Choroid plexus epithelial cell (primary cell): ENCODE measurements at regions not wholly inside any gene's neighbourhood (a gene's known extent, or its start where the extent isn't known, plus 50 kb on each side); places are given as distances from the start of the nearest gene placed in this dataset.

Source experiments
- DNase-seq: peaks from one replicate; pipeline ENCODE4 v3.0.0-alpha.2; 2010; ENCODE audit warnings: low read depth
- H3K4me3 ChIP-seq: 2 replicates; pipeline ENCODE4 v1.5.1; 2011; ENCODE audit warnings: low read depth, mild to moderate bottlenecking, control low read depth, low read length, moderate library complexity
- CTCF ChIP-seq: conservative IDR thresholded peaks from 2 replicates; pipeline ENCODE4 v1.5.1; 2011; ENCODE audit warnings: low read depth, mild to moderate bottlenecking, control low read depth, inconsistent platforms, low read length, moderate library complexity

- TF ChIP-seq CTCF: no peak
- no peak for DNase-seq
- no peak overlapping the region for H3K4me3 ChIP-seq
Observed at GRCh38 chr2:59586176-59586575, 967.3 kb downstream of the BCL11A start.

GRCh38 chr2:59585655-59586054, 967.8 kb downstream of the BCL11A start:
- DNase-seq: no peak
- no peak overlapping the region for H3K4me3 ChIP-seq
- TF ChIP-seq CTCF: no peak

- no peak overlapping the region for H3K4me3 ChIP-seq
- no peak for DNase-seq
- TF ChIP-seq CTCF: no peak
Observed at GRCh38 chr2:59584958-59585357, 968.5 kb downstream of the BCL11A start.

- no peak for DNase-seq
- H3K4me3 ChIP-seq: no peak overlapping the region
- TF ChIP-seq CTCF: no peak
Observed at GRCh38 chr2:59583173-59583765, 970.2 kb downstream of the BCL11A start.

GRCh38 chr2:59578349-59578748, 975.1 kb downstream of the BCL11A start:
- TF ChIP-seq CTCF: no peak
- H3K4me3 ChIP-seq: no peak overlapping the region
- DNase-seq: no peak

- no peak for TF ChIP-seq CTCF
- no peak for DNase-seq
- no peak overlapping the region for H3K4me3 ChIP-seq
Observed at GRCh38 chr2:59575191-59575590, 978.3 kb downstream of the BCL11A start.

GRCh38 chr2:59572227-59572626, 981.2 kb downstream of the BCL11A start:
- H3K4me3 ChIP-seq: no peak overlapping the region
- TF ChIP-seq CTCF: no peak
- no peak for DNase-seq
